GM12874 (cell line): ENCODE measurements at regions not wholly inside any gene's neighbourhood (a gene's known extent, or its start where the extent isn't known, plus 50 kb on each side); places are given as distances from the start of the nearest gene placed in this dataset.

Experiments used
- TF ChIP-seq, protein P1 (sequence below): IDR thresholded peaks from 2 replicates; pipeline ENCODE4 v1.5.1; 2011; ENCODE audit warnings: low read depth, mild to moderate bottlenecking, control low read depth, low read length, moderate library complexity; ENCODE audit not compliant: insufficient read depth

DNA sequence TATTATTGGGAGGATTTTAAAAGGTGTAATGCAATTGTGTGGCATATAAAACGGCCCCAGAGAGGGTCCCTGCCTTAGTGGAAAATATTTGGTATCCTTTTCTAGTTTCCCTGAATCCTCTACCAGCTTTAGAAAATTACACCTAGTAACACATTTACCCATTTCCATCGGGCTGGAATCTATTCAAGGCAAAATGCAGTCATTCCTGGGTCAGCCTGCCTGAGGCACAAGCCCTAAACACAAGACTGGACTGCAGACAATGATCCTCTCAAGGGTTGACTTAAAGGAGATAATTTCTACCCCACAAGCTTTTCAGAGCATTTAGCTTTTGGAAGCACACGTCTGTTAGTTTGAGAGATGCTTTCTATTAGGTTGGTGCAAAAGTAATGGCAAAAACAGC is 124.4 kb upstream of the ADAMTSL1 start:
- TF ChIP-seq, protein P1, sequence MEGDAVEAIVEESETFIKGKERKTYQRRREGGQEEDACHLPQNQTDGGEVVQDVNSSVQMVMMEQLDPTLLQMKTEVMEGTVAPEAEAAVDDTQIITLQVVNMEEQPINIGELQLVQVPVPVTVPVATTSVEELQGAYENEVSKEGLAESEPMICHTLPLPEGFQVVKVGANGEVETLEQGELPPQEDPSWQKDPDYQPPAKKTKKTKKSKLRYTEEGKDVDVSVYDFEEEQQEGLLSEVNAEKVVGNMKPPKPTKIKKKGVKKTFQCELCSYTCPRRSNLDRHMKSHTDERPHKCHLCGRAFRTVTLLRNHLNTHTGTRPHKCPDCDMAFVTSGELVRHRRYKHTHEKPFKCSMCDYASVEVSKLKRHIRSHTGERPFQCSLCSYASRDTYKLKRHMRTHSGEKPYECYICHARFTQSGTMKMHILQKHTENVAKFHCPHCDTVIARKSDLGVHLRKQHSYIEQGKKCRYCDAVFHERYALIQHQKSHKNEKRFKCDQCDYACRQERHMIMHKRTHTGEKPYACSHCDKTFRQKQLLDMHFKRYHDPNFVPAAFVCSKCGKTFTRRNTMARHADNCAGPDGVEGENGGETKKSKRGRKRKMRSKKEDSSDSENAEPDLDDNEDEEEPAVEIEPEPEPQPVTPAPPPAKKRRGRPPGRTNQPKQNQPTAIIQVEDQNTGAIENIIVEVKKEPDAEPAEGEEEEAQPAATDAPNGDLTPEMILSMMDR, result no peak

DNA sequence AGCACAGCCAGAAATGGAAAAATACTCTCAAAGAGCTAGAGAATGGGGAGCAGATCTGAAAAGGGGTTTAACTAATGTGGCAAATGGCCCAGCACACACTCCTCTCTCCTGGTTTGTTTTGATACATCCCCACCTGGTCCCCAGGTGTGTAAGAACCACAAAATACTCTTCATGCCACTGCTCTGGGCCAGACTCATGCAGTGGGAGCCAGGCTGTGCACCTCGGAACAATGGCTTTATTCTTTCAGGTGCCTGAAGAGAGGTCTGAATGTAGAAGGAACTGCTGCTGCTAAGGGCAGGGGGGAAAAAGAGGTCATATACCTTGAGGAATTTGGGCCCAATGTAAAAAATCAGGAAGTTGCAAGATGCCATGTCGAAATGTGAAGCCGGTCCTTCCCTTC is 123.9 kb upstream of the ADAMTSL1 start:
- TF ChIP-seq, protein P1, result no peak

DNA sequence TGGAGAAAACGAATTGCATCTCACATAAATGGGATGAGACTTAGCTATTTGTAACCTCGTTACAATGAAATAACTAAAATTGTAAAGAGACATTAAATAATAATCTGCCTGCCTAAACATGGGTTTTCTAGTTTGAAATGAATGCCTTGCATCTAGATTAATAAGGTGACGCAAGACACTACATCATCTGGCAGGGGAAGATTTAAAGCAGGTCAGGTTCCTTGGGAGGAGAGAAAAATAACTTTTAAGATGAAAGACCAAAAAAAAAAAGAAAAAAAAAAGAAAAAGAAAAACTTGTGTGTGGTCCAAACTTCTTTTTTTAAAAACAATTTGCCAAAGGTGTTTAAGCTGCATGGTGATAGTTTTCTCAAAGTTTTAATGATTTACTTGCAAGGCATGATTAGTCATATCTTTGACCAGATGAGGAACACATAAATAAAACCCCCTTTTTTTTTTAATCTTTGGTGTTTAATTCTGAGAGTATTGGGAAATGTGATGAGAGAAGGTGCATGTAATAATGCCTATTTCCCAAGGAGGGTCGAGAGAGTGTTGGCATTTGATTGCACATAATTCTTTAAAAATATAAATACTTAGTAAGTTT is 122.9 kb upstream of the ADAMTSL1 start:
- TF ChIP-seq, protein P1, result no peak

DNA sequence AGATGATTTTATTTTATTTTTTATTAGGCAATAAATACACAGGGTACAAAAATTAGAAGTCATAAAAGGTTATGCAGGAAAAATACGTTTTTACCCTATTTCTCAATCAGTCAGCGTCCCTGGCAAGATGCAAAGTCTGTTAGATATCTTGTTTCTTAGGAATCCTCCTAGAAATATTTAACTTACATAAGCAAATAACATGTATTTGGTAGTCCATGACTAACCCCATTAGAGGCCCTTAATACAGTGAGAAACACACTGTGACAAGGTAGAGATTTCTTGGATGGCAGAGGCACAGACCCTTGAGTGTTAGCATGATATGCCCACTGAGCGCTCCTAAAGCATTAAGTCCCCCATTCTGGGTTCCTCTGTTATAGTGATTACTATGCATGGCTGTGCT is 121.2 kb upstream of the ADAMTSL1 start:
- TF ChIP-seq, protein P1, result no peak

DNA sequence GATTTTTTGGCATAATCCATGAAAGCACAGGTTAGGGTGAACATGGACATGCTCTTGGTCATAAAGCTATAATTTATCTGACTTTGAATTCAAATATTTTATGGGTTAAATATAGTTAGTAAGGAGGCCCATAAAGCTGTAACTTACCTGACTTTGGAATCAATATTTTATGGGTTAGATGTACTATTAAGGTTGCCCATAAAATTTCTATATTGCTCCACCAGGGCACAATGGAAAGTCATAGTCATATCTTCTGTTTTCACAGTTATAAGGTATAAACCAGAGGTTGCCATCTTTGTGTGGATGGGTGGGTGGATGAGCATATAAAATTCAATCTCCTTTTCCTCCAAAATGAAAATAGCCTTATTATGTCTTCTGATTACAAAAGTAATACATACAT is 120.5 kb upstream of the ADAMTSL1 start:
- TF ChIP-seq, protein P1, result no peak

DNA sequence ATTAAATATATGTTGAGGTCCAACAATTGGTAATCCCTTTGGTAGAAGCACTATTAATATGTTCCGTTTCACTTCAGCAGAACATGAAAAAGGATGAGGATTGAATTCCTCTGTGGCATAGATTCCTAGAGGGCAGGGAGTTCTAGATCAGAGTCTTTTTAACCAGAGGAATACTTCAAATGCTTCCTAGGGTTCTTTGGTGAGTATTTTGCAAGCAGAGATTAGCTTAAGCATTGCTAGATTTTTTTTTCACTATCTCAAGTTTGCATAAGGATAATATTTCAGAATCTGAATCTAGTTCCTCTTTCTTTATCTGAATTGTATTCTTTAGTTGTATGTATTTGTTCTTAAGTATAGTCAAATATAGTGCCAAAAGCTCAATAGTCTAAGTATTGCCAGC is 116.6 kb upstream of the ADAMTSL1 start:
- TF ChIP-seq, protein P1, result no peak

DNA sequence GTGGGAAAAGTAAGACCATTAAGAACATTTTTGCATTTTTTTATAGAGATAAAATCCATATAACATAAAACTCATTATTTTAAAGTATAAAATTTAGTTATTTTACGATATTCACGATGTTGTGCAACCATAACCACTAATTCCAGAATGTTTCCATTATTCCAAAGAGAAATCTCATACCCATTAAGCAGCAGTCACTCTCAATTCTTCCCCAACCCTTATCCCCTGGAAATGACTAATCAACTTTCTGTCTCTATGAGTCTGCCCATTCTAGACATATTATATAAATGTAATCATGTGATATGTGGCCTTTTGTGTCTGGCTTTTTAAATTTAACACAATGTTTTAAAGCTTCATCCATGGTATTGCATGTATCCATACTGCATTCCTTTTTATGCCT is 115.6 kb upstream of the ADAMTSL1 start:
- TF ChIP-seq, protein P1, result no peak
